A549 (cell line): ENCODE measurements at regions not wholly inside any gene's neighbourhood (a gene's known extent, or its start where the extent isn't known, plus 50 kb on each side); places are given as distances from the start of the nearest gene placed in this dataset.

ENCODE experiments used
- ATAC-seq, 2 experiments: fragments of 200-7000 bp in 1 of 2; fragments of >200 bp in 1 of 2; cut with Nextera tagmentation in 1 of 2; cut with Tn5 transposase in 1 of 2; 3 replicates each; pipeline versions ENCODE4 v1.8.0 to v1.9.1; 2018 to 2020; ENCODE audit warnings: mild to moderate bottlenecking in 1 of 2, moderate library complexity in 1 of 2
- CTCF ChIA-PET: fragments of 300-600 bp; sonication (Branson Sonifier 250); formaldehyde crosslinking; extraction: SDS; loops from one replicate; lab custom pipeline; 2021; ENCODE audit warnings: antibody characterized with exemption, inconsistent platforms; lab: Yijun Ruan, JAX
- POLR2A ChIA-PET: fragments of 350-600 bp; formaldehyde crosslinking; extraction: SDS; loops from one replicate; lab custom pipeline; 2021; ENCODE audit warnings: antibody characterized with exemption, inconsistent platforms; lab: Yijun Ruan, JAX
- DNase-seq, 2 experiments: peaks; one replicate each; pipeline versions ENCODE4 v3.0.0 to v3.0.0-alpha.2; 2011 to 2016; ENCODE audit warnings: low read depth in 1 of 2, low spot score in 1 of 2
- FAIRE-seq: peaks from 2 replicates; lab custom pipeline; 2011; peaks lifted over from hg19 to GRCh38; lab: Jason Lieb, UNC
- H3K27ac ChIP-seq, 2 experiments: fragments of >200 bp; sonication (Bioruptor Twin); formaldehyde crosslinking; 3 replicates each; pipeline ENCODE4 v1.5.1; 2016 to 2017
- H3K4me1 ChIP-seq: fragments of >200 bp; sonication (Bioruptor Twin); formaldehyde crosslinking; 3 replicates; pipeline ENCODE4 v1.6.1; 2016
- H3K4me2 ChIP-seq: fragments of >200 bp; sonication (Bioruptor Twin); formaldehyde crosslinking; 3 replicates; pipeline ENCODE4 v1.6.1; 2016
- H3K4me3 ChIP-seq: fragments of >200 bp; sonication (Bioruptor Twin); formaldehyde crosslinking; 3 replicates; pipeline ENCODE4 v1.5.1; 2016
- H3K9me3 ChIP-seq: fragments of >200 bp; sonication (Bioruptor Twin); formaldehyde crosslinking; 3 replicates; pipeline ENCODE4 v1.6.1; 2016
- CTCF ChIP-seq: fragments of >200 bp; sonication (Bioruptor Twin); formaldehyde crosslinking; IDR thresholded peaks from 3 replicates; pipeline ENCODE4 v1.5.1; 2016
- E2F6 ChIP-seq: IDR thresholded peaks from 2 replicates; pipeline ENCODE4 v1.6.1; 2012; ENCODE audit warnings: low read depth, borderline replicate concordance
- EP300 ChIP-seq, 2 experiments: fragments of >200 bp; sonication (Bioruptor Twin); formaldehyde crosslinking; IDR thresholded peaks; 2 replicates in 1 of 2; 3 replicates in 1 of 2; pipeline ENCODE4 v1.6.1; 2016 to 2017
- ESRRA ChIP-seq: fragments of 150-350 bp; IDR thresholded peaks from 2 replicates; pipeline ENCODE4 v1.6.1; 2014; ENCODE audit warnings: mild to moderate bottlenecking, low read length, borderline replicate concordance
- FOSL2 ChIP-seq, 2 experiments: fragments of 450-650 bp in 1 of 2; fragments of >200 bp in 1 of 2; sonication (Bioruptor Twin) in 1 of 2; formaldehyde crosslinking; IDR thresholded peaks; 2 replicates each; pipeline versions ENCODE4 v1.5.0 to v1.6.1; 2016 to 2020; ENCODE audit warnings: mild to moderate bottlenecking in 1 of 2, moderate library complexity in 1 of 2
- HES2 ChIP-seq: fragments of >200 bp; sonication (Bioruptor Twin); formaldehyde crosslinking; IDR thresholded peaks from 2 replicates; pipeline ENCODE4 v1.6.1; 2016
- HEYL ChIP-seq: fragments of 250-450 bp; sonication (Bioruptor Pico); IDR thresholded peaks from 2 replicates; pipeline ENCODE4 v1.8.0; 2021; ENCODE audit warnings: mild to moderate bottlenecking, moderate library complexity
- HOXA7 ChIP-seq: fragments of 250-450 bp; sonication (Bioruptor Pico); IDR thresholded peaks from 2 replicates; pipeline ENCODE4 v1.5.0; 2020; ENCODE audit warnings: mild to moderate bottlenecking, moderate library complexity
- HOXB5 ChIP-seq: fragments of 250-450 bp; sonication (Bioruptor Pico); IDR thresholded peaks from 2 replicates; pipeline ENCODE4 v1.5.0; 2020; ENCODE audit warnings: mild to moderate bottlenecking, moderate library complexity
- MAX ChIP-seq: IDR thresholded peaks from 2 replicates; pipeline ENCODE4 v1.6.1; 2012
- NPAS2 ChIP-seq: fragments of 250-450 bp; sonication (Bioruptor Pico); IDR thresholded peaks from 2 replicates; pipeline ENCODE4 v1.8.0; 2022; ENCODE audit warnings: mild to moderate bottlenecking, moderate library complexity, borderline replicate concordance
- PBX3 ChIP-seq: IDR thresholded peaks from 2 replicates; pipeline ENCODE4 v1.6.1; 2012
- RAD21 ChIP-seq, 2 experiments: fragments of >200 bp in 1 of 2; sonication (Bioruptor Twin) in 1 of 2; formaldehyde crosslinking in 1 of 2; IDR thresholded peaks in 1 of 2; conservative IDR thresholded peaks in 1 of 2; 2 replicates in 1 of 2; 3 replicates in 1 of 2; pipeline ENCODE4 v1.6.1; 2012 to 2018; ENCODE audit warnings: inconsistent platforms in 1 of 2
- REST ChIP-seq: fragments of 200-600 bp; sonication (generic); IDR thresholded peaks from 2 replicates; pipeline ENCODE4 v1.6.1; 2016; ENCODE audit warnings: antibody characterized with exemption, mild to moderate bottlenecking, moderate library complexity
- RFX5 ChIP-seq: fragments of 450-650 bp; IDR thresholded peaks from 2 replicates; pipeline ENCODE4 v1.7.1; 2014; ENCODE audit warnings: antibody characterized with exemption, mild to moderate bottlenecking, moderate library complexity
- RNF2 ChIP-seq: fragments of 200-600 bp; sonication (generic); IDR thresholded peaks from 2 replicates; pipeline ENCODE4 v1.6.1; 2016; ENCODE audit warnings: low read depth, mild to moderate bottlenecking, antibody characterized with exemption, moderate library complexity, borderline replicate concordance
- SMC3 ChIP-seq: fragments of >200 bp; sonication (Bioruptor Twin); formaldehyde crosslinking; IDR thresholded peaks from 3 replicates; pipeline ENCODE4 v1.6.1; 2018; ENCODE audit warnings: inconsistent platforms
- USF2 ChIP-seq: fragments of 450-650 bp; IDR thresholded peaks from 2 replicates; pipeline ENCODE4 v1.6.1; 2014; ENCODE audit warnings: antibody characterized with exemption
- ZNF302 ChIP-seq: fragments of 250-450 bp; sonication (Bioruptor Pico); IDR thresholded peaks from 2 replicates; pipeline ENCODE4 v1.9.0; 2021; ENCODE audit warnings: inconsistent platforms, mild to moderate bottlenecking, moderate library complexity
- WGBS: methylation state at CpG from one replicate; pipeline ENCODE4 v1.1.6; 2017; ENCODE audit errors: missing lambda C conversion rate; 5-methylcytosine and 5-hydroxymethylcytosine counted together

GRCh38 chr3:159584421-159584820 is 404.2 kb upstream of the IL12A start:
- Histone ChIP-seq H3K4me2 (no peak overlapping the region), H3K4me3 (no peak overlapping the region), H3K9me3 (no peaks in the 10 kb centered on the region), H3K4me1 (no peaks in the 10 kb centered on the region), H3K27ac (no peak overlapping the region)
- TF ChIP-seq HES2 (no peak), RNF2 (no peak), REST (no peak), NPAS2 (CRISPR knock-in tag) (no peak), RFX5 (no peak), EP300 (IDR thresholded peaks at IDR 0.05) (no peak), HOXA7 (CRISPR knock-in tag) (no peak), FOSL2 (IDR thresholded peaks at IDR 0.05) (no peak), FOSL2 (CRISPR knock-in tag; IDR thresholded peaks at IDR 0.05) (no peak), CTCF (no peak), PBX3 (no peak), HEYL (CRISPR knock-in tag) (no peak), HOXB5 (CRISPR knock-in tag) (no peak), MAX (no peak), ESRRA (no peak)
- WGBS = 33% methylated on average over 3 of the region's 3 CpGs
- no peak for FAIRE-seq
- CTCF ChIA-PET = no interaction called here
- ATAC-seq = no peak; a peak in 1 of 6 replicates
- DNase-seq = no peak
- POLR2A ChIA-PET = no interaction called here

- no peak overlapping the region for H3K4me3 ChIP-seq
- WGBS = 46% methylated on average over 5 of the region's 5 CpGs
- no peak overlapping the region for H3K27ac ChIP-seq
- no peak overlapping the region for H3K4me2 ChIP-seq
- no peak for FAIRE-seq
- peak; percentile 68 to 91; a peak in 5 of 6 replicates for ATAC-seq
- H3K9me3 ChIP-seq = no peaks in the 10 kb centered on the region
- POLR2A ChIA-PET = no interaction called here
- H3K4me1 ChIP-seq = no peaks in the 10 kb centered on the region
- CTCF ChIA-PET = interaction anchor here (0.7 to 1.8 kb wide), 9 partner anchors 10 to 359 kb away, joined by 3 to 6 read pairs (median 4); no protein-coding TSS in a partner anchor
- peak; percentile 52; the same call in 2 of the 3 replicates for TF ChIP-seq SMC3
- no peak for TF ChIP-seq ZNF302 (CRISPR knock-in tag)
- no peak for TF ChIP-seq FOSL2 (IDR thresholded peaks at IDR 0.05)
- TF ChIP-seq FOSL2 (CRISPR knock-in tag; IDR thresholded peaks at IDR 0.05) = no peak
- TF ChIP-seq USF2 = no peak
- peak; percentile 37 to 53; a peak in 4 of 5 replicates for TF ChIP-seq RAD21 (conservative IDR thresholded peaks at IDR 0.05 in 1 of 2, IDR thresholded peaks at IDR 0.05 in 1 of 2)
- TF ChIP-seq E2F6 = no peak
- TF ChIP-seq CTCF = peak; percentile 49
- peak; percentile 15 to 48 for DNase-seq
Observed at GRCh38 chr3:159586571-159587202, 401.9 kb upstream of the IL12A start.
